H9 (cell line): ENCODE measurements at regions not wholly inside any gene's neighbourhood (a gene's known extent, or its start where the extent isn't known, plus 50 kb on each side); places are given as distances from the start of the nearest gene placed in this dataset.

Source experiments
- DNase-seq: peaks from one replicate; pipeline ENCODE4 v3.0.0-alpha.2; 2017
- H2AFZ ChIP-seq: one replicate; pipeline ENCODE4 v1.6.1; 2013; ENCODE audit warnings: mild to moderate bottlenecking, low read length, control low read depth, moderate library complexity
- H2AK5ac ChIP-seq: 2 replicates; pipeline ENCODE4 v1.6.1; 2013; ENCODE audit warnings: low read length, control low read depth, mixed read lengths; ENCODE audit not compliant: insufficient read length
- H2BK120ac ChIP-seq: one replicate; pipeline ENCODE4 v1.6.1; 2013; ENCODE audit warnings: low read depth, mild to moderate bottlenecking, low read length, control low read depth, inconsistent platforms; ENCODE audit not compliant: poor library complexity, severe bottlenecking
- H2BK12ac ChIP-seq: 2 replicates; pipeline ENCODE4 v1.6.1; 2013; ENCODE audit warnings: low read length, control low read depth, mixed read lengths, low read depth; ENCODE audit not compliant: insufficient read length
- H2BK15ac ChIP-seq: 2 replicates; pipeline ENCODE4 v1.6.1; 2013; ENCODE audit warnings: low read depth, low read length, control low read depth
- H2BK20ac ChIP-seq: one replicate; pipeline ENCODE4 v1.6.1; 2013; ENCODE audit warnings: low read depth, mild to moderate bottlenecking, low read length, control low read depth, inconsistent platforms; ENCODE audit not compliant: poor library complexity, severe bottlenecking
- H2BK5ac ChIP-seq: 2 replicates; pipeline ENCODE4 v1.6.1; 2013; ENCODE audit warnings: low read length, control low read depth, mixed read lengths; ENCODE audit not compliant: insufficient read length
- H3K14ac ChIP-seq: 2 replicates; pipeline ENCODE4 v1.6.1; 2013; ENCODE audit warnings: low read length, control low read depth; ENCODE audit not compliant: insufficient read depth
- H3K18ac ChIP-seq: 2 replicates; pipeline ENCODE4 v1.6.1; 2013; ENCODE audit warnings: low read depth, mild to moderate bottlenecking, mixed read lengths, low read length, control low read depth; ENCODE audit not compliant: insufficient read length
- H3K23ac ChIP-seq: 2 replicates; pipeline ENCODE4 v1.6.1; 2013; ENCODE audit warnings: low read length, control low read depth, mixed read lengths, low read depth; ENCODE audit not compliant: insufficient read length
- H3K23me2 ChIP-seq: 2 replicates; pipeline ENCODE4 v1.6.1; 2013; ENCODE audit warnings: low read depth, mild to moderate bottlenecking, mixed read lengths, low read length, control low read depth; ENCODE audit not compliant: insufficient read length, poor library complexity, severe bottlenecking
- H3K27ac ChIP-seq: 2 replicates; pipeline ENCODE4 v1.5.1; 2013; ENCODE audit warnings: low read length, control low read depth, mixed read lengths, low read depth; ENCODE audit not compliant: insufficient read length
- H3K27me3 ChIP-seq: 2 replicates; pipeline ENCODE4 v1.6.1; 2013; ENCODE audit warnings: low read length, control low read depth, inconsistent platforms; ENCODE audit not compliant: insufficient read depth
- H3K4ac ChIP-seq: 2 replicates; pipeline ENCODE4 v1.6.1; 2013; ENCODE audit warnings: low read depth, mild to moderate bottlenecking, control low read depth, inconsistent platforms, low read length, moderate library complexity
- H3K4me1 ChIP-seq: 2 replicates; pipeline ENCODE4 v1.6.1; 2013; ENCODE audit warnings: low read length, control low read depth, inconsistent platforms; ENCODE audit not compliant: insufficient read depth
- H3K4me2 ChIP-seq: 2 replicates; pipeline ENCODE4 v1.6.1; 2013; ENCODE audit warnings: low read length, control low read depth, mixed read lengths; ENCODE audit not compliant: insufficient read length, insufficient read depth
- H3K56ac ChIP-seq: 2 replicates; pipeline ENCODE4 v1.6.1; 2013; ENCODE audit warnings: low read depth, mild to moderate bottlenecking, mixed read lengths, low read length, control low read depth; ENCODE audit not compliant: insufficient read length
- H3K79me1 ChIP-seq: 2 replicates; pipeline ENCODE4 v1.6.1; 2013; ENCODE audit warnings: low read depth, mild to moderate bottlenecking, moderate library complexity, low read length, control low read depth, inconsistent platforms; ENCODE audit not compliant: insufficient read depth, poor library complexity, severe bottlenecking
- H3K79me2 ChIP-seq: 2 replicates; pipeline ENCODE4 v1.6.1; 2013; ENCODE audit warnings: low read length, control low read depth, inconsistent platforms; ENCODE audit not compliant: insufficient read depth
- H3K9ac ChIP-seq: 2 replicates; pipeline ENCODE4 v1.6.1; 2013; ENCODE audit warnings: low read length, control low read depth, mixed read lengths; ENCODE audit not compliant: insufficient read length; ENCODE audit errors: extremely low read depth
- H3K9me3 ChIP-seq: one replicate; pipeline ENCODE4 v1.6.1; 2013; ENCODE audit warnings: low read depth, low read length, inconsistent platforms; ENCODE audit not compliant: control insufficient read depth
- H3T11ph ChIP-seq: one replicate; pipeline ENCODE4 v1.6.1; 2013; ENCODE audit warnings: mild to moderate bottlenecking, low read length, control low read depth, inconsistent platforms
- H4K20me1 ChIP-seq: one replicate; pipeline ENCODE4 v1.6.1; 2013; ENCODE audit not compliant: control insufficient read depth, insufficient read length, insufficient read depth
- H4K5ac ChIP-seq: 2 replicates; pipeline ENCODE4 v1.6.1; 2013; ENCODE audit warnings: low read depth, mild to moderate bottlenecking, mixed read lengths, low read length, control low read depth; ENCODE audit not compliant: insufficient read length
- H4K8ac ChIP-seq: replicated peaks from 2 replicates; pipeline ENCODE4 v1.6.1; 2013; ENCODE audit warnings: low read length, control low read depth, mixed read lengths, low read depth; ENCODE audit not compliant: insufficient read length
- H4K91ac ChIP-seq: 2 replicates; pipeline ENCODE4 v1.6.1; 2013; ENCODE audit warnings: low read depth, mild to moderate bottlenecking, moderate library complexity, mixed read lengths, low read length, control low read depth; ENCODE audit not compliant: insufficient read length
- H3K27ac Mint-ChIP-seq, 3 experiments: 2 replicates in 2 of 3; 3 replicates in 1 of 3; pipeline ENCODE4 v1.8.0; 2020 to 2021; ENCODE audit warnings: mixed read lengths in 3 of 3, mild to moderate bottlenecking in 1 of 3, moderate library complexity in 1 of 3
- H3K27me3 Mint-ChIP-seq: 2 replicates; pipeline ENCODE4 v1.8.0; 2021; ENCODE audit warnings: low read depth, mild to moderate bottlenecking, moderate library complexity, mixed read lengths
- H3K36me3 Mint-ChIP-seq, 3 experiments: 2 replicates in 2 of 3; 3 replicates in 1 of 3; pipeline ENCODE4 v1.8.0; 2020 to 2021; ENCODE audit warnings: low read depth in 3 of 3, mixed read lengths in 3 of 3; ENCODE audit not compliant: insufficient read depth in 1 of 3
- H3K4me1 Mint-ChIP-seq, 2 experiments: 2 replicates each; pipeline ENCODE4 v1.8.0; 2020; ENCODE audit warnings: mixed read lengths in 2 of 2
- H3K4me3 Mint-ChIP-seq, 2 experiments: 2 replicates in 1 of 2; 3 replicates in 1 of 2; pipeline ENCODE4 v1.8.0; 2020 to 2021; ENCODE audit warnings: mild to moderate bottlenecking in 2 of 2, mixed read lengths in 2 of 2, moderate library complexity in 1 of 2
- H3K9me3 Mint-ChIP-seq, 2 experiments: 2 replicates in 1 of 2; 3 replicates in 1 of 2; pipeline ENCODE4 v1.8.0; 2020; ENCODE audit warnings: mild to moderate bottlenecking in 2 of 2, mixed read lengths in 2 of 2, moderate library complexity in 1 of 2
- CTCF ChIP-seq: fragments of 200-600 bp; sonication (generic); conservative IDR thresholded peaks from 3 replicates; pipeline ENCODE4 v1.8.0; 2021; ENCODE audit warnings: antibody characterized with exemption, mild to moderate bottlenecking
- WGBS: extraction: QIAGEN DNeasy Blood & Tissue Kit; methylation state at CpG from one replicate; pipeline ENCODE4 v1.1.7; 2013; ENCODE audit warnings: missing lambda C conversion rate, low lambda C conversion rate, mixed read lengths; ENCODE audit not compliant: insufficient read length; ENCODE audit errors: extremely low coverage; 5-methylcytosine and 5-hydroxymethylcytosine counted together

- H3K4me1 ChIP-seq, result no peaks in the 10 kb centered on the region
- H2BK12ac ChIP-seq, result no peak overlapping the region
- H3K4me2 ChIP-seq, result no peak overlapping the region
- no peaks in the 10 kb centered on the region for H3K27me3 ChIP-seq
- no peak overlapping the region for H3K23ac ChIP-seq
- no peak overlapping the region for H2BK20ac ChIP-seq
- H2AFZ ChIP-seq, result no peak overlapping the region
- no peak overlapping the region for H2BK5ac ChIP-seq
- WGBS, result no CpG with 5 or more reads among the region's 4 CpGs
- no peaks in the 10 kb centered on the region for H3K79me1 ChIP-seq
- H2BK120ac ChIP-seq, result no peak overlapping the region
- no peak overlapping the region for H4K91ac ChIP-seq
- no peak overlapping the region for H2BK15ac ChIP-seq
- H3K36me3 Mint-ChIP-seq, result no peaks in the 10 kb centered on the region
- no peak overlapping the region for H3T11ph ChIP-seq
- H2AK5ac ChIP-seq, result no peak overlapping the region
- H3K27ac ChIP-seq, result no peak overlapping the region
- H3K4me1 Mint-ChIP-seq, result no peaks in the 10 kb centered on the region
- H3K18ac ChIP-seq, result no peak overlapping the region
- no peak for DNase-seq
- no peak overlapping the region for H4K5ac ChIP-seq
- no peak overlapping the region for H4K8ac ChIP-seq
- no peak for TF ChIP-seq CTCF
- H3K9me3 Mint-ChIP-seq, result peaks cover 0 to 3% of the 10 kb centered on the region in 2 experiments; a peak in 1 of 5 replicates
- no peak overlapping the region for H3K4ac ChIP-seq
- no peak overlapping the region for H3K9ac ChIP-seq
- no peaks in the 10 kb centered on the region for H3K27me3 Mint-ChIP-seq
- H3K9me3 ChIP-seq, result no peaks in the 10 kb centered on the region
- H3K56ac ChIP-seq, result no peak overlapping the region
- no peak overlapping the region for H3K27ac Mint-ChIP-seq
- H3K14ac ChIP-seq, result no peak overlapping the region
- no peaks in the 10 kb centered on the region for H4K20me1 ChIP-seq
- H3K79me2 ChIP-seq, result no peaks in the 10 kb centered on the region
- H3K4me3 Mint-ChIP-seq, result no peak overlapping the region
- H3K23me2 ChIP-seq, result no peaks in the 10 kb centered on the region
Measured at GRCh38 chr3:147173257-147173656, 233.1 kb downstream of the ZIC4 start.
